SU-DHL-6 (cell line): ENCODE measurements at regions not wholly inside any gene's neighbourhood (a gene's known extent, or its start where the extent isn't known, plus 50 kb on each side); places are given as distances from the start of the nearest gene placed in this dataset.

Source experiments
- EZH2phosphoT487 ChIP-seq: fragments of 200-600 bp; sonication (generic), shearing (Covaris generic); conservative IDR thresholded peaks from 2 replicates; pipeline ENCODE4 v1.6.1; 2018; ENCODE audit warnings: mild to moderate bottlenecking, antibody characterized with exemption, low read length, moderate library complexity, mixed read lengths
- TF ChIP-seq, protein P1 (sequence below): fragments of 200-600 bp; sonication (generic); IDR thresholded peaks from one replicate; pipeline ENCODE4 v1.5.1; 2017; ENCODE audit warnings: antibody characterized with exemption, mild to moderate bottlenecking, low read length, moderate library complexity; ENCODE audit not compliant: insufficient read depth, poor library complexity, severe bottlenecking

DNA sequence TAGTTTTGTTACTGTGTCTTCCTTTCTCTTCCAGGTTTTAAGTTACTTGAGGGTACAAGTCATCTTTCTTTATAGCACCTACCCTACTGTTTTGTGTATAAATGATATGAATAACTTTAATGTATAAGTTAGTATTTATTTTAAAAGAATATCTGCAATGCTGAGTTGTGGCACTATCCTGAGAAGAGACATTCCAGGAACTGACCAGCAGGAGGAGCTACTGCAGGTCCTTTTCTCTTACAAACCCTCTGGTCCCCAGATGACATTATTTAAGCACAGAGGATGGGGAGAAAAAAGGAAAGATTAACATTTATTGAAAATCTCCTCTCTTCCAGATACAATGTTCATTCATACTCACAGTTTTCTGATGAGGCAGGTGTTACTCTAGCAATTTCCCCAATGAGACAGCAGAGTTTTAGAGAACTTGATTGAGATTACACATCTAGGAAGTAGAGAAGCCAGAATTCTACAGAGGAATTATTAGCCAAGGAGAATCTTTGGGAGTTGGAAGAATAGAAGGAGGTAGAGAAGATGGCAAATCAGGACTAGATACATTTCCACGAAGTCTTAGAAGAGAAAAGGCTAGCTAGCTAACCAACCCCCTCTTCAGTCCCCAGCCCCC is 541.2 kb upstream of the API5 start:
- TF ChIP-seq, protein P1, sequence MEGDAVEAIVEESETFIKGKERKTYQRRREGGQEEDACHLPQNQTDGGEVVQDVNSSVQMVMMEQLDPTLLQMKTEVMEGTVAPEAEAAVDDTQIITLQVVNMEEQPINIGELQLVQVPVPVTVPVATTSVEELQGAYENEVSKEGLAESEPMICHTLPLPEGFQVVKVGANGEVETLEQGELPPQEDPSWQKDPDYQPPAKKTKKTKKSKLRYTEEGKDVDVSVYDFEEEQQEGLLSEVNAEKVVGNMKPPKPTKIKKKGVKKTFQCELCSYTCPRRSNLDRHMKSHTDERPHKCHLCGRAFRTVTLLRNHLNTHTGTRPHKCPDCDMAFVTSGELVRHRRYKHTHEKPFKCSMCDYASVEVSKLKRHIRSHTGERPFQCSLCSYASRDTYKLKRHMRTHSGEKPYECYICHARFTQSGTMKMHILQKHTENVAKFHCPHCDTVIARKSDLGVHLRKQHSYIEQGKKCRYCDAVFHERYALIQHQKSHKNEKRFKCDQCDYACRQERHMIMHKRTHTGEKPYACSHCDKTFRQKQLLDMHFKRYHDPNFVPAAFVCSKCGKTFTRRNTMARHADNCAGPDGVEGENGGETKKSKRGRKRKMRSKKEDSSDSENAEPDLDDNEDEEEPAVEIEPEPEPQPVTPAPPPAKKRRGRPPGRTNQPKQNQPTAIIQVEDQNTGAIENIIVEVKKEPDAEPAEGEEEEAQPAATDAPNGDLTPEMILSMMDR = peak; percentile 66
- TF ChIP-seq EZH2phosphoT487 = no peak
